WTC11 (cell line): ENCODE measurements at regions not wholly inside any gene's neighbourhood (a gene's known extent, or its start where the extent isn't known, plus 50 kb on each side); places are given as distances from the start of the nearest gene placed in this dataset.

Experiments
- ATAC-seq: fragments of 200-7000 bp; cut with Tn5 transposase; 2 replicates; pipeline ENCODE4 v1.10.0; 2021; ENCODE audit warnings: mild to moderate bottlenecking, moderate library complexity
- CTCF ChIA-PET: fragments of 300-600 bp; sonication (Branson Sonifier 250); formaldehyde crosslinking; loops from one replicate; lab custom pipeline; 2021; ENCODE audit warnings: antibody characterized with exemption; lab: Charles Lee
- POLR2A ChIA-PET: fragments of 350-600 bp; sonication (Branson Sonifier 250); formaldehyde crosslinking; loops from one replicate; lab custom pipeline; 2021; ENCODE audit warnings: antibody characterized with exemption; lab: Charles Lee
- DNase-seq: peaks from one replicate; pipeline ENCODE4 v3.0.0; 2021; ENCODE audit warnings: low spot score
- H3K27ac Mint-ChIP-seq: 2 replicates; pipeline ENCODE4 v1.8.0; 2021; ENCODE audit warnings: mixed read lengths
- H3K27me3 Mint-ChIP-seq: 2 replicates; pipeline ENCODE4 v1.8.0; 2021; ENCODE audit warnings: low read depth, mild to moderate bottlenecking, moderate library complexity, mixed read lengths
- H3K36me3 Mint-ChIP-seq: 2 replicates; pipeline ENCODE4 v1.8.0; 2021; ENCODE audit warnings: mixed read lengths
- H3K4me1 Mint-ChIP-seq: 2 replicates; pipeline ENCODE4 v1.8.0; 2022; ENCODE audit warnings: mixed read lengths
- H3K4me3 Mint-ChIP-seq: 2 replicates; pipeline ENCODE4 v1.8.0; 2021; ENCODE audit warnings: mild to moderate bottlenecking, moderate library complexity, mixed read lengths
- H3K9me3 Mint-ChIP-seq: 2 replicates; pipeline ENCODE4 v1.8.0; 2021; ENCODE audit warnings: mixed read lengths
- ELF4 ChIP-seq: sonication (generic); formaldehyde crosslinking; IDR thresholded peaks from 2 replicates; pipeline ENCODE4 v1.8.1; 2022; ENCODE audit warnings: low read depth, mild to moderate bottlenecking, moderate library complexity, missing genetic modification reagents
- FOXK1 ChIP-seq: sonication (generic); formaldehyde crosslinking; IDR thresholded peaks from 2 replicates; pipeline ENCODE4 v1.8.0; 2022; ENCODE audit warnings: mild to moderate bottlenecking, moderate library complexity, missing genetic modification reagents
- GTF2I ChIP-seq: fragments of 250-450 bp; sonication (Bioruptor Pico); conservative IDR thresholded peaks from 2 replicates; pipeline ENCODE4 v1.4.0; 2021; ENCODE audit warnings: mild to moderate bottlenecking
- KAT7 ChIP-seq: sonication (generic); formaldehyde crosslinking; IDR thresholded peaks from 2 replicates; pipeline ENCODE4 v1.8.1; 2023; ENCODE audit warnings: missing genetic modification reagents, mild to moderate bottlenecking, borderline replicate concordance
- PRRX2 ChIP-seq: fragments of 250-450 bp; sonication (Bioruptor Pico); IDR thresholded peaks from 2 replicates; pipeline ENCODE4 v1.8.0; 2021; ENCODE audit warnings: mild to moderate bottlenecking
- SMAD3 ChIP-seq: sonication (generic); formaldehyde crosslinking; IDR thresholded peaks from 2 replicates; pipeline ENCODE4 v1.8.0; 2022; ENCODE audit warnings: missing genetic modification reagents, mild to moderate bottlenecking, borderline replicate concordance
- ZNF219 ChIP-seq: sonication (generic); formaldehyde crosslinking; IDR thresholded peaks from 2 replicates; pipeline ENCODE4 v1.8.0; 2023; ENCODE audit warnings: missing genetic modification reagents, mild to moderate bottlenecking, borderline replicate concordance
- ZNF263 ChIP-seq: sonication (generic); formaldehyde crosslinking; IDR thresholded peaks from 2 replicates; pipeline ENCODE4 v1.8.1; 2022; ENCODE audit warnings: low read depth, mild to moderate bottlenecking, moderate library complexity, missing genetic modification reagents
- ZNF396 ChIP-seq: fragments of 250-450 bp; sonication (Bioruptor Pico); IDR thresholded peaks from 2 replicates; pipeline ENCODE4 v1.8.0; 2021; ENCODE audit warnings: mild to moderate bottlenecking, moderate library complexity, borderline replicate concordance
- TF ChIP-seq, protein P1 (sequence below): fragments of 250-450 bp; sonication (Bioruptor Pico); IDR thresholded peaks from 2 replicates; pipeline ENCODE4 v1.9.0; 2021; ENCODE audit warnings: mild to moderate bottlenecking, borderline replicate concordance
- TF ChIP-seq, protein P2 (sequence below): fragments of 250-450 bp; sonication (Bioruptor Pico); IDR thresholded peaks from 2 replicates; pipeline ENCODE4 v1.9.0; 2021; ENCODE audit warnings: moderate library complexity, mild to moderate bottlenecking, inconsistent platforms, borderline replicate concordance
- TF ChIP-seq, protein P3 (sequence below): sonication (generic); formaldehyde crosslinking; IDR thresholded peaks from 2 replicates; pipeline ENCODE4 v1.8.0; 2022; ENCODE audit warnings: missing genetic modification reagents

DNA sequence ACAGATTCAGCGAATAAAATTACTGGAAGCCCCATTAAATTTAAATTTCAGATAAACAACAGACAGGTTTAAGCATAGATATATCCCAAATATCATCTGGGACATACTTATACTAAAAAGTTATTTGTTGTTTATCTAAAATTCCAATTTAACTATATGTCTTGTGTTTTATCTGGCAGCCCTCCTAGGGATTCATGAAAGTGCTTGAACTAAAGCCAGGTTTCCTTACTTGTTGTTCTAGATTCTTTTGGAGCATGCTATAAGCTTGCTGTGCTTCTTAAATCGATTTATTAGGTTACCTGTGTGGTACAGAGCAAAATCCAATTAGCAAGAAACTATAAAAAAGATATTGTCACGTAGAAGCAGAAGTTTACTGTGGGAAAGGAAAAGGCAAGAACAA lies 202.5 kb upstream of the GMDS start:
- no peak for ATAC-seq
- DNase-seq, result no peak
- POLR2A ChIA-PET, result no interaction called here
- Mint-ChIP-seq H3K27ac (no peak overlapping the region), H3K27me3 (peaks cover 19% of the 10 kb centered on the region), H3K4me3 (no peak overlapping the region), H3K9me3 (no peaks in the 10 kb centered on the region), H3K36me3 (no peaks in the 10 kb centered on the region), H3K4me1 (peaks cover 3% of the 10 kb centered on the region; the same call in 1 of the 2 replicates)
- CTCF ChIA-PET, result interaction anchor here (0.6 to 1.6 kb wide), 6 partner anchors 94 to 851 kb away, joined by 3 to 8 read pairs (median 4); no protein-coding TSS in a partner anchor
- TF ChIP-seq ZNF219, result no peak
- TF ChIP-seq, protein P1, sequence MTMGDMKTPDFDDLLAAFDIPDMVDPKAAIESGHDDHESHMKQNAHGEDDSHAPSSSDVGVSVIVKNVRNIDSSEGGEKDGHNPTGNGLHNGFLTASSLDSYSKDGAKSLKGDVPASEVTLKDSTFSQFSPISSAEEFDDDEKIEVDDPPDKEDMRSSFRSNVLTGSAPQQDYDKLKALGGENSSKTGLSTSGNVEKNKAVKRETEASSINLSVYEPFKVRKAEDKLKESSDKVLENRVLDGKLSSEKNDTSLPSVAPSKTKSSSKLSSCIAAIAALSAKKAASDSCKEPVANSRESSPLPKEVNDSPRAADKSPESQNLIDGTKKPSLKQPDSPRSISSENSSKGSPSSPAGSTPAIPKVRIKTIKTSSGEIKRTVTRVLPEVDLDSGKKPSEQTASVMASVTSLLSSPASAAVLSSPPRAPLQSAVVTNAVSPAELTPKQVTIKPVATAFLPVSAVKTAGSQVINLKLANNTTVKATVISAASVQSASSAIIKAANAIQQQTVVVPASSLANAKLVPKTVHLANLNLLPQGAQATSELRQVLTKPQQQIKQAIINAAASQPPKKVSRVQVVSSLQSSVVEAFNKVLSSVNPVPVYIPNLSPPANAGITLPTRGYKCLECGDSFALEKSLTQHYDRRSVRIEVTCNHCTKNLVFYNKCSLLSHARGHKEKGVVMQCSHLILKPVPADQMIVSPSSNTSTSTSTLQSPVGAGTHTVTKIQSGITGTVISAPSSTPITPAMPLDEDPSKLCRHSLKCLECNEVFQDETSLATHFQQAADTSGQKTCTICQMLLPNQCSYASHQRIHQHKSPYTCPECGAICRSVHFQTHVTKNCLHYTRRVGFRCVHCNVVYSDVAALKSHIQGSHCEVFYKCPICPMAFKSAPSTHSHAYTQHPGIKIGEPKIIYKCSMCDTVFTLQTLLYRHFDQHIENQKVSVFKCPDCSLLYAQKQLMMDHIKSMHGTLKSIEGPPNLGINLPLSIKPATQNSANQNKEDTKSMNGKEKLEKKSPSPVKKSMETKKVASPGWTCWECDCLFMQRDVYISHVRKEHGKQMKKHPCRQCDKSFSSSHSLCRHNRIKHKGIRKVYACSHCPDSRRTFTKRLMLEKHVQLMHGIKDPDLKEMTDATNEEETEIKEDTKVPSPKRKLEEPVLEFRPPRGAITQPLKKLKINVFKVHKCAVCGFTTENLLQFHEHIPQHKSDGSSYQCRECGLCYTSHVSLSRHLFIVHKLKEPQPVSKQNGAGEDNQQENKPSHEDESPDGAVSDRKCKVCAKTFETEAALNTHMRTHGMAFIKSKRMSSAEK, result no peak
- TF ChIP-seq, protein P2, sequence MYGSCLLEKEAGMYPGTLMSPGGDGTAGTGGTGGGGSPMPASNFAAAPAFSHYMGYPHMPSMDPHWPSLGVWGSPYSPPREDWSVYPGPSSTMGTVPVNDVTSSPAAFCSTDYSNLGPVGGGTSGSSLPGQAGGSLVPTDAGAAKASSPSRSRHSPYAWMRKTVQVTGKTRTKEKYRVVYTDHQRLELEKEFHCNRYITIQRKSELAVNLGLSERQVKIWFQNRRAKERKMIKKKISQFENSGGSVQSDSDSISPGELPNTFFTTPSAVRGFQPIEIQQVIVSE (CRISPR knock-in tag), result no peak
- TF ChIP-seq ZNF263, result no peak

DNA sequence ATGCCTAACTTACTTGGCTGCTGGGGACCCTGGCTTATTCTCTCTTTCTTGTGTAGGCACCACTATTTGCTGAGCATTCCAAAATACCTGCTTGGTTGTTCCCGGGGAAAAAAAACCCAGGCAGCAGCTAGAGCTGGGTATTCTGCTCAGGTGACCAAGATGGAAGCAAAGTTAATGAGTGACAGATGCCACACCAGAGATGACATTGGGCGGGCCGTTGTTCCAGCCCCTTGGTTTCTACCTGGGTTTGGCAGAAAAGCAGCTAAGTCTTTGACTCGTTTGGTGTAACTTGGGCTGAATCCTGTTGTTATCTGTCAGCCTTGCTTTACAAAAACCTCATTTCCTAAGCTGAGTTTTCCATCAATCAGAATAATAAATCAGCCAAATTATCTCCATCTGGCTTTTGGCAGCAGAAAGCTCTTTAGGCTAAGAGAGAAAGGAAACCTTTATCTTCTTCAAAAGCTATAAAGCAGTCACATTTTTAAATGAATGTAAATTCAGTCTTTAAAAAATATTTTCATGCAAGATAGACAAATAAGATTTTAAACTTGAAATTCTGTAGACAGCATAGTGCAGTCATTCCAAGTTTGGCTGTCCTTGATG lies 202.0 kb upstream of the GMDS start:
- no peak overlapping the region for H3K27ac Mint-ChIP-seq
- POLR2A ChIA-PET, result no interaction called here
- TF ChIP-seq SMAD3 (CRISPR knock-in tag) (no peak), ELF4 (CRISPR knock-in tag) (no peak), ZNF396 (CRISPR knock-in tag) (no peak)
- TF ChIP-seq, protein P3, sequence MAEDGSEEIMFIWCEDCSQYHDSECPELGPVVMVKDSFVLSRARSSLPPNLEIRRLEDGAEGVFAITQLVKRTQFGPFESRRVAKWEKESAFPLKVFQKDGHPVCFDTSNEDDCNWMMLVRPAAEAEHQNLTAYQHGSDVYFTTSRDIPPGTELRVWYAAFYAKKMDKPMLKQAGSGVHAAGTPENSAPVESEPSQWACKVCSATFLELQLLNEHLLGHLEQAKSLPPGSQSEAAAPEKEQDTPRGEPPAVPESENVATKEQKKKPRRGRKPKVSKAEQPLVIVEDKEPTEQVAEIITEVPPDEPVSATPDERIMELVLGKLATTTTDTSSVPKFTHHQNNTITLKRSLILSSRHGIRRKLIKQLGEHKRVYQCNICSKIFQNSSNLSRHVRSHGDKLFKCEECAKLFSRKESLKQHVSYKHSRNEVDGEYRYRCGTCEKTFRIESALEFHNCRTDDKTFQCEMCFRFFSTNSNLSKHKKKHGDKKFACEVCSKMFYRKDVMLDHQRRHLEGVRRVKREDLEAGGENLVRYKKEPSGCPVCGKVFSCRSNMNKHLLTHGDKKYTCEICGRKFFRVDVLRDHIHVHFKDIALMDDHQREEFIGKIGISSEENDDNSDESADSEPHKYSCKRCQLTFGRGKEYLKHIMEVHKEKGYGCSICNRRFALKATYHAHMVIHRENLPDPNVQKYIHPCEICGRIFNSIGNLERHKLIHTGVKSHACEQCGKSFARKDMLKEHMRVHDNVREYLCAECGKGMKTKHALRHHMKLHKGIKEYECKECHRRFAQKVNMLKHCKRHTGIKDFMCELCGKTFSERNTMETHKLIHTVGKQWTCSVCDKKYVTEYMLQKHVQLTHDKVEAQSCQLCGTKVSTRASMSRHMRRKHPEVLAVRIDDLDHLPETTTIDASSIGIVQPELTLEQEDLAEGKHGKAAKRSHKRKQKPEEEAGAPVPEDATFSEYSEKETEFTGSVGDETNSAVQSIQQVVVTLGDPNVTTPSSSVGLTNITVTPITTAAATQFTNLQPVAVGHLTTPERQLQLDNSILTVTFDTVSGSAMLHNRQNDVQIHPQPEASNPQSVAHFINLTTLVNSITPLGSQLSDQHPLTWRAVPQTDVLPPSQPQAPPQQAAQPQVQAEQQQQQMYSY, result no peak
- TF ChIP-seq, protein P2 (CRISPR knock-in tag), result no peak
- DNase-seq (no peak), ATAC-seq (no peak)
- H3K4me3 Mint-ChIP-seq, result no peak overlapping the region
- peaks cover 3% of the 10 kb centered on the region; the same call in 1 of the 2 replicates for H3K4me1 Mint-ChIP-seq
- peaks cover 19% of the 10 kb centered on the region for H3K27me3 Mint-ChIP-seq
- H3K36me3 Mint-ChIP-seq, result no peaks in the 10 kb centered on the region
- no peaks in the 10 kb centered on the region for H3K9me3 Mint-ChIP-seq
- CTCF ChIA-PET, result interaction anchor here (0.6 to 1.4 kb wide), 5 partner anchors 94 to 850 kb away, joined by 3 to 5 read pairs (median 3); no protein-coding TSS in a partner anchor

DNA sequence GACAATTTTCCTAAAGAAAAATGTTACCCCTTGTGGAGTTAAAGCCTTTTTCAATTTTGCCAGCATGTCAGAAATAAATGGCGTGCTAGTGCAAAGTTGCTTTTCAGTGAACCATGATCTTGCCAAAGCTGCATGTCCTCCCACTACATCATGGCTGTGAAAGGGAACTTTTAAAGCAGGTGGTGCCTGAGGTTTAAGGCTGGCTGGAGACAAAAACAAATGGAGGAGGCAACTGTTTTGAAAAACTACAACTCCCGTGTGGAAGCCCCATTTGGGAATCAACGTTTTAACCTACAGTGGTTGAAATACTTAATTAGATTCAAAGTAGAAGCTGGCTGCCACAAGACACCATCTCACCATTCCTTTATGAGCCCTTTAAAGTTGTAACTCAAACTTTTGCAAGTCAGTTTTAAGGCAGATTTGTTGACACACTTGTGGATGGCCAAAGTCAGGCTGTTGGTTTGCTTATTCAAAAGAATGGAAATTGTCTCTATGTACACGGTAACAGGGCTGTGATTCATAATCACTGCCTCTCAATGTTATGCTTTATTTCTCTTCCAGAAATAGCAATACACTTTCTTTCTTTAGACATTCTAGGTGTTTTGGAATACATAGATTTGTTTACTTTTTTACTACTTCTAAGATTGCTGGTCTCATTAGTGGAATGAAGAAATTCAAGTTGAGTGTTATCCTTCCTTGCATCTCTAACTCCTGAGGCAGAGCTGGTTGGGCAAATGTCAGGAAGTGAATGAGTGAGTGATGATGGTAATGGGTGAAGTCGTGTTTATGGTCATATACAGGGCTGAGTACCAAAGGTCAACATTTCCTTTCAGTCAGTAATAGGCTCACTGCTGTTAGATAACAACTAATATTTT lies 196.4 kb upstream of the GMDS start:
- Mint-ChIP-seq H3K9me3 (no peaks in the 10 kb centered on the region), H3K27me3 (no peaks in the 10 kb centered on the region), H3K27ac (no peak overlapping the region), H3K4me3 (no peak overlapping the region), H3K36me3 (no peaks in the 10 kb centered on the region), H3K4me1 (peaks cover 5% of the 10 kb centered on the region)
- POLR2A ChIA-PET, result no interaction called here
- TF ChIP-seq FOXK1 (CRISPR knock-in tag) (no peak), GTF2I (CRISPR knock-in tag) (no peak), KAT7 (CRISPR knock-in tag) (no peak), PRRX2 (no peak)
- DNase-seq, result no peak
- no peak for ATAC-seq
- CTCF ChIA-PET, result no interaction called here
